CD14-positive monocyte (primary cell): ENCODE measurements at regions not wholly inside any gene's neighbourhood (a gene's known extent, or its start where the extent isn't known, plus 50 kb on each side); places are given as distances from the start of the nearest gene placed in this dataset.

Experiments used
- DNase-seq, 3 donors: peaks; one replicate each; pipeline ENCODE4 v3.0.0-alpha.2; 2011 to 2022
- H2AFZ ChIP-seq: 2 replicates; pipeline ENCODE4 v1.6.0; 2012; ENCODE audit warnings: mild to moderate bottlenecking, low read depth, low read length, inconsistent platforms; ENCODE audit not compliant: insufficient read depth, poor library complexity, severe bottlenecking
- H3K27ac ChIP-seq, 2 donors: 1 replicate in 1 of 2; 2 replicates in 1 of 2; pipeline ENCODE4 v1.5.1; 2012 to 2013; ENCODE audit warnings: low read length in 2 of 2, control low read depth in 1 of 2, inconsistent platforms in 1 of 2, low read depth in 1 of 2, mild to moderate bottlenecking in 1 of 2
- H3K27me3 ChIP-seq, 2 donors: one replicate each; pipeline versions ENCODE4 v1.6.0 to v1.6.1; 2011 to 2013; ENCODE audit warnings: low read length in 2 of 2; ENCODE audit not compliant: control insufficient read depth in 2 of 2, insufficient read depth in 2 of 2
- H3K36me3 ChIP-seq, 2 donors: replicated peaks in 1 of 2; 1 replicate in 1 of 2; 2 replicates in 1 of 2; pipeline versions ENCODE4 v1.5.1 to v1.6.1; 2012 to 2013; ENCODE audit warnings: low read length in 2 of 2, control low read depth in 1 of 2, inconsistent platforms in 1 of 2, mild to moderate bottlenecking in 1 of 2; ENCODE audit not compliant: insufficient read depth in 2 of 2, control insufficient read depth in 1 of 2
- H3K4me1 ChIP-seq, 2 donors: 1 replicate in 1 of 2; 2 replicates in 1 of 2; pipeline versions ENCODE4 v1.5.1 to v1.6.1; 2012 to 2013; ENCODE audit warnings: low read length in 2 of 2, control low read depth in 1 of 2, inconsistent platforms in 1 of 2, mild to moderate bottlenecking in 1 of 2, moderate library complexity in 1 of 2; ENCODE audit not compliant: insufficient read depth in 2 of 2, control insufficient read depth in 1 of 2
- H3K4me2 ChIP-seq: replicated peaks from 2 replicates; pipeline ENCODE3; 2012; ENCODE audit warnings: low read length, moderate library complexity, mild to moderate bottlenecking; ENCODE audit not compliant: poor library complexity, severe bottlenecking; ENCODE audit errors: extremely low read depth
- H3K4me3 ChIP-seq, 3 experiments: fragments of 200-600 bp in 1 of 3; sonication (generic) in 1 of 3; replicated peaks in 1 of 3; 1 replicate in 2 of 3; 2 replicates in 1 of 3; pipeline ENCODE4 v1.5.1; 2011 to 2013; ENCODE audit warnings: low read length in 3 of 3, mild to moderate bottlenecking in 3 of 3, control low read depth in 2 of 3, low read depth in 2 of 3, inconsistent platforms in 1 of 3, moderate library complexity in 1 of 3
- H3K79me2 ChIP-seq: 2 replicates; pipeline ENCODE4 v1.6.0; 2012; ENCODE audit warnings: mild to moderate bottlenecking, control low read depth, inconsistent platforms, low read length, moderate library complexity; ENCODE audit not compliant: insufficient read depth
- H3K9ac ChIP-seq: 2 replicates; pipeline ENCODE4 v1.6.0; 2017; ENCODE audit warnings: low read length, mild to moderate bottlenecking; ENCODE audit not compliant: insufficient read depth, poor library complexity, severe bottlenecking
- H3K9me3 ChIP-seq, 2 donors: replicated peaks in 1 of 2; 1 replicate in 1 of 2; 2 replicates in 1 of 2; pipeline versions ENCODE4 v1.5.1 to v1.6.1; 2012 to 2013; ENCODE audit warnings: low read length in 2 of 2, control low read depth in 1 of 2; ENCODE audit not compliant: control insufficient read depth in 1 of 2, insufficient read depth in 1 of 2
- H4K20me1 ChIP-seq: 2 replicates; pipeline ENCODE4 v1.6.0; 2012; ENCODE audit warnings: mild to moderate bottlenecking, low read length, control low read depth, moderate library complexity; ENCODE audit not compliant: insufficient read depth
- H3K27ac Mint-ChIP-seq, 7 donors: one replicate each; pipeline ENCODE4 v1.8.0; 2020; ENCODE audit warnings: mild to moderate bottlenecking in 7 of 7, mixed read lengths in 7 of 7, moderate library complexity in 6 of 7, inconsistent platforms in 2 of 7
- H3K27me3 Mint-ChIP-seq, 3 donors: one replicate each; pipeline ENCODE4 v1.8.0; 2021 to 2022; ENCODE audit warnings: low read depth in 3 of 3, mild to moderate bottlenecking in 3 of 3, mixed read lengths in 3 of 3, moderate library complexity in 3 of 3, inconsistent platforms in 1 of 3
- H3K36me3 Mint-ChIP-seq, 2 donors: one replicate each; pipeline ENCODE4 v1.8.0; 2020; ENCODE audit warnings: mixed read lengths in 2 of 2, inconsistent platforms in 1 of 2, mild to moderate bottlenecking in 1 of 2
- H3K4me1 Mint-ChIP-seq: one replicate; pipeline ENCODE4 v1.8.0; 2020; ENCODE audit warnings: mild to moderate bottlenecking, mixed read lengths
- H3K4me3 Mint-ChIP-seq, 2 donors: one replicate each; pipeline ENCODE4 v1.8.0; 2020; ENCODE audit warnings: mild to moderate bottlenecking in 2 of 2, mixed read lengths in 2 of 2, moderate library complexity in 1 of 2
- H3K9me3 Mint-ChIP-seq, 7 donors: one replicate each; pipeline ENCODE4 v1.8.0; 2020 to 2022; ENCODE audit warnings: mixed read lengths in 7 of 7, mild to moderate bottlenecking in 6 of 7, moderate library complexity in 6 of 7, inconsistent platforms in 2 of 7
- CTCF ChIP-seq: fragments of 200-600 bp; IDR thresholded peaks from one replicate; pipeline ENCODE4 v1.8.0; 2022; ENCODE audit warnings: antibody characterized with exemption, mild to moderate bottlenecking
- WGBS: methylation state at CpG from one replicate; pipeline ENCODE4 v1.1.5; 2013; ENCODE audit warnings: missing lambda C conversion rate; ENCODE audit not compliant: insufficient coverage; 5-methylcytosine and 5-hydroxymethylcytosine counted together
- intact Hi-C, 2 donors: fragments of 100-400 bp; cut with micrococcal nuclease; formaldehyde crosslinking; loops; one replicate each; pipeline versions ENCODE4 v1.15.0 to v1.15.1; 2023

- Histone ChIP-seq H3K4me2 (no peak overlapping the region), H3K79me2 (no peaks in the 10 kb centered on the region), H3K4me1 (no peaks in the 10 kb centered on the region), H3K9me3 (peaks cover 0 to 10% of the 10 kb centered on the region in 2 donors), H3K4me3 (no peak overlapping the region), H4K20me1 (no peaks in the 10 kb centered on the region), H3K27ac (no peak overlapping the region), H3K36me3 (no peaks in the 10 kb centered on the region), H3K27me3 (no peaks in the 10 kb centered on the region), H3K9ac (no peak overlapping the region), H2AFZ (no peak overlapping the region)
- Mint-ChIP-seq H3K27ac (peak overlapping the region in 1 of 7 donors; percentile 37), H3K4me1 (peaks cover 3% of the 10 kb centered on the region), H3K36me3 (no peaks in the 10 kb centered on the region), H3K9me3 (peaks cover 4 to 16% (median 8%) of the 10 kb centered on the region in 7 donors), H3K4me3 (no peak overlapping the region), H3K27me3 (peaks cover 0 to 23% (median 11%) of the 10 kb centered on the region in 3 donors)
- no peak for TF ChIP-seq CTCF
- WGBS, result 81% methylated on average over 7 of the region's 10 CpGs
- no peak for DNase-seq
- intact Hi-C loops, result no loop called here
These were observed 129.1 kb downstream of the ASB7 start for GRCh38 chr15:100731267-100732152.

- H3K27me3 ChIP-seq, result no peaks in the 10 kb centered on the region
- Mint-ChIP-seq H3K9me3 (peaks cover 4 to 16% (median 8%) of the 10 kb centered on the region in 7 donors), H3K27me3 (peaks cover 0 to 23% (median 11%) of the 10 kb centered on the region in 3 donors), H3K4me3 (no peak overlapping the region), H3K4me1 (peaks cover 3% of the 10 kb centered on the region), H3K36me3 (no peaks in the 10 kb centered on the region), H3K27ac (peak overlapping the region in 1 of 7 donors; percentile 40)
- no peaks in the 10 kb centered on the region for H3K79me2 ChIP-seq
- intact Hi-C loops, result no loop called here
- H3K9me3 ChIP-seq, result peaks cover 0 to 10% of the 10 kb centered on the region in 2 donors
- TF ChIP-seq CTCF, result no peak
- no peak overlapping the region for H3K27ac ChIP-seq
- no peak overlapping the region for H3K9ac ChIP-seq
- 60% methylated on average over 5 of the region's 7 CpGs for WGBS
- DNase-seq, result no peak
- H2AFZ ChIP-seq, result no peak overlapping the region
- no peak overlapping the region for H3K4me3 ChIP-seq
- H3K4me2 ChIP-seq, result no peak overlapping the region
- no peaks in the 10 kb centered on the region for H4K20me1 ChIP-seq
- H3K36me3 ChIP-seq, result no peaks in the 10 kb centered on the region
- no peaks in the 10 kb centered on the region for H3K4me1 ChIP-seq
These were observed 130.0 kb downstream of the ASB7 start for GRCh38 chr15:100732211-100733055.
